A673 (cell line): ENCODE measurements at regions not wholly inside any gene's neighbourhood (a gene's known extent, or its start where the extent isn't known, plus 50 kb on each side); places are given as distances from the start of the nearest gene placed in this dataset.

Experiments
- BruUV-seq: library from RNA; stranded (reverse); fragments of 400-500 nt; replicated peaks from 2 replicates; lab custom pipeline; 2021; lab: Mats Ljungman, UMichigan
- CTCF ChIA-PET: fragments of 300-600 bp; sonication (Branson Sonifier 250); formaldehyde crosslinking; loops from one replicate; lab custom pipeline; 2022; ENCODE audit warnings: antibody characterized with exemption; lab: Charles Lee
- POLR2A ChIA-PET: fragments of 300-600 bp; sonication (Branson Sonifier 250); formaldehyde crosslinking; loops from one replicate; lab custom pipeline; 2022; ENCODE audit warnings: antibody characterized with exemption; ENCODE audit not compliant: low non-redundant PET; lab: Charles Lee
- DNase-seq: peaks from one replicate; pipeline ENCODE4 v3.0.0-alpha.2; 2015; ENCODE audit warnings: low spot score
- H3K27ac ChIP-seq: fragments of 200-600 bp; sonication (generic); 2 replicates; pipeline ENCODE4 v1.5.1; 2016; ENCODE audit warnings: mixed run types, low read depth, mild to moderate bottlenecking, mixed read lengths, antibody characterized with exemption, low read length; ENCODE audit not compliant: poor library complexity, severe bottlenecking
- H3K27me3 ChIP-seq: fragments of 200-600 bp; sonication (generic); replicated peaks from 2 replicates; pipeline ENCODE4 v1.6.1; 2017; ENCODE audit warnings: mixed run types, low read depth, mild to moderate bottlenecking, mixed read lengths, antibody characterized with exemption, low read length; ENCODE audit not compliant: insufficient read depth, poor library complexity
- H3K36me3 ChIP-seq: fragments of 200-600 bp; sonication (generic); 2 replicates; pipeline ENCODE4 v1.6.1; 2016; ENCODE audit warnings: mixed run types, mild to moderate bottlenecking, mixed read lengths, antibody characterized with exemption, low read length; ENCODE audit not compliant: insufficient read depth, poor library complexity, severe bottlenecking
- H3K4me1 ChIP-seq: fragments of 200-600 bp; sonication (generic); 2 replicates; pipeline ENCODE4 v1.6.1; 2017; ENCODE audit warnings: mixed run types, mild to moderate bottlenecking, mixed read lengths, antibody characterized with exemption, low read length; ENCODE audit not compliant: insufficient read depth, poor library complexity, severe bottlenecking
- H3K4me3 ChIP-seq: fragments of 200-600 bp; sonication (generic); 2 replicates; pipeline ENCODE4 v1.5.1; 2016; ENCODE audit warnings: low read depth, mixed run types, mild to moderate bottlenecking, mixed read lengths, low read length; ENCODE audit not compliant: poor library complexity, severe bottlenecking
- H3K9me3 ChIP-seq: fragments of 200-600 bp; sonication (generic); 2 replicates; pipeline ENCODE4 v1.6.1; 2016; ENCODE audit warnings: mixed run types, low read depth, mild to moderate bottlenecking, mixed read lengths, antibody characterized with exemption, low read length; ENCODE audit not compliant: poor library complexity, severe bottlenecking
- EZH2 ChIP-seq: fragments of 200-600 bp; sonication (generic); IDR thresholded peaks from 2 replicates; pipeline ENCODE4 v1.6.1; 2017; ENCODE audit warnings: borderline replicate concordance, low read depth, mild to moderate bottlenecking, mixed read lengths, antibody characterized with exemption, low read length; ENCODE audit not compliant: poor library complexity, severe bottlenecking
- intact Hi-C: fragments of 100-400 bp; cut with micrococcal nuclease; formaldehyde crosslinking; loops from one replicate; pipeline ENCODE4 v1.10.0; 2022; ENCODE audit not compliant: unreplicated experiment
- TF ChIP-seq, protein P1 (sequence below): fragments of 300-800, 200-600 bp; sonication (generic); conservative IDR thresholded peaks from 2 replicates; pipeline ENCODE4 v1.5.1; 2017; ENCODE audit warnings: low read depth, mild to moderate bottlenecking, antibody characterized with exemption, low read length, moderate library complexity, mixed read lengths

- TF ChIP-seq, protein P1, sequence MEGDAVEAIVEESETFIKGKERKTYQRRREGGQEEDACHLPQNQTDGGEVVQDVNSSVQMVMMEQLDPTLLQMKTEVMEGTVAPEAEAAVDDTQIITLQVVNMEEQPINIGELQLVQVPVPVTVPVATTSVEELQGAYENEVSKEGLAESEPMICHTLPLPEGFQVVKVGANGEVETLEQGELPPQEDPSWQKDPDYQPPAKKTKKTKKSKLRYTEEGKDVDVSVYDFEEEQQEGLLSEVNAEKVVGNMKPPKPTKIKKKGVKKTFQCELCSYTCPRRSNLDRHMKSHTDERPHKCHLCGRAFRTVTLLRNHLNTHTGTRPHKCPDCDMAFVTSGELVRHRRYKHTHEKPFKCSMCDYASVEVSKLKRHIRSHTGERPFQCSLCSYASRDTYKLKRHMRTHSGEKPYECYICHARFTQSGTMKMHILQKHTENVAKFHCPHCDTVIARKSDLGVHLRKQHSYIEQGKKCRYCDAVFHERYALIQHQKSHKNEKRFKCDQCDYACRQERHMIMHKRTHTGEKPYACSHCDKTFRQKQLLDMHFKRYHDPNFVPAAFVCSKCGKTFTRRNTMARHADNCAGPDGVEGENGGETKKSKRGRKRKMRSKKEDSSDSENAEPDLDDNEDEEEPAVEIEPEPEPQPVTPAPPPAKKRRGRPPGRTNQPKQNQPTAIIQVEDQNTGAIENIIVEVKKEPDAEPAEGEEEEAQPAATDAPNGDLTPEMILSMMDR: no peak
- no peak for TF ChIP-seq EZH2
- Histone ChIP-seq H3K9me3 (no peaks in the 10 kb centered on the region), H3K27me3 (no peaks in the 10 kb centered on the region), H3K36me3 (no peaks in the 10 kb centered on the region), H3K4me1 (no peaks in the 10 kb centered on the region), H3K4me3 (no peak overlapping the region), H3K27ac (no peak overlapping the region)
- BruUV-seq: no TSS peak
- intact Hi-C loops: no loop called here
- POLR2A ChIA-PET: no interaction called here
- CTCF ChIA-PET: no interaction called here
- DNase-seq: no peak
Measured at GRCh38 chr9:1510712-1511111, 460.6 kb downstream of the DMRT2 start.

DNA sequence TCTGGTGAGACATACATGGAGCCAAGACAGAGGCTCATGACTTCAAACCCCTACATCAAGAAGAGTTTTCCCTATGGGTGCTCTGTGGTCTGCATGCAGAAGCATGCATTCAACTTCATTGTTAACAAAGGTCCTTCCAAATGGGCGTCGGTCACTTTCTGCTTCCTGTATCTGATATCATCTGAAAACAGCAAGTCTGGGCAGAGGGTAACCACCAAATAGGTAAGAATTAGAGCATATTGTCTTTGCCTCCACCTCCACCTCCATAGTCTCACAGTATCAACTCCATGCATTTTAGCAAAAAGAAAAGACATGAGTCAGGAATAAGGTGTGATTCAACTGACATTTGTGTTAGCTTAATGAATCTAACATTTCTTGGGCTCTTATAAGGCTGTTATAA is 462.9 kb downstream of the DMRT2 start:
- ChIA-PET CTCF (no interaction called here), POLR2A (no interaction called here)
- Histone ChIP-seq H3K4me3 (no peak overlapping the region), H3K27me3 (no peaks in the 10 kb centered on the region), H3K27ac (no peak overlapping the region), H3K9me3 (no peaks in the 10 kb centered on the region), H3K4me1 (no peaks in the 10 kb centered on the region), H3K36me3 (no peaks in the 10 kb centered on the region)
- no peak for DNase-seq
- no TSS peak for BruUV-seq
- intact Hi-C loops: no loop called here
- TF ChIP-seq EZH2: no peak
- TF ChIP-seq, protein P1: no peak

DNA sequence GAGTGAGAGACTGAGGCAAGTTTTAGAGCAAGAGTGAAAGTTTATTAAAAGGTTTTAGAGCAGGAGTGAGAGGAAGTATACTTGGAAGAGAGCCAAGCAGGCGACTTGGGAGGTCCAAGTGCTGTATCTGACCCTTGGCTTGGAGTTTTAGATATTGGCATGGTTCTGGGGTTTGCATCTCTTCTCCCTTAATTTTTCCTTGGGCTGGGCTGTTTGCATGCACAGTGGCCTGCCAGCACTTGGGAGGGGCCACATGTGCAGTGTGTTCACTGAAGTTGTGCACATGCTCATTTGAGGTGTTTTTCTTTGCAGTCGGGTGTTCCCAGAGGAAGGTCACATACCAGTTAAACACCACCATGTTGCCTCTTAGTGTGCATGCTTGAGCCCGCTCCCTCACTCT is 464.1 kb downstream of the DMRT2 start:
- Histone ChIP-seq H3K27ac (no peak overlapping the region), H3K9me3 (no peaks in the 10 kb centered on the region), H3K4me3 (no peak overlapping the region), H3K27me3 (no peaks in the 10 kb centered on the region), H3K4me1 (no peaks in the 10 kb centered on the region), H3K36me3 (no peaks in the 10 kb centered on the region)
- BruUV-seq: no TSS peak
- TF ChIP-seq, protein P1: no peak
- no peak for TF ChIP-seq EZH2
- DNase-seq: no peak
- intact Hi-C loops: no loop called here
- POLR2A ChIA-PET: no interaction called here
- CTCF ChIA-PET: no interaction called here
